ENCODE measurements at regions not wholly inside any gene's neighbourhood (a gene's known extent, or its start where the extent isn't known, plus 50 kb on each side); places are given as distances from the start of the nearest gene placed in this dataset.

GRCh38 chr13:72505376-72505775 is 222.1 kb downstream of the MZT1 start:
- no peak for DNase-seq (ENCODE audit: low read depth)
- H3K4me3 ChIP-seq (ENCODE audit: low read depth, low read length): no peak overlapping the region
- TF ChIP-seq CTCF (IDR thresholded peaks at IDR 0.05; ENCODE audit: control insufficient read depth, extremely low read depth, insufficient read depth): no peak

GRCh38 chr13:72504131-72504841 is 223.1 kb downstream of the MZT1 start:
- DNase-seq (ENCODE audit: low read depth): no peak
- no peak overlapping the region for H3K4me3 ChIP-seq (ENCODE audit: low read depth, low read length)
- no peak for TF ChIP-seq CTCF (IDR thresholded peaks at IDR 0.05; ENCODE audit: control insufficient read depth, extremely low read depth, insufficient read depth)

GRCh38 chr13:72500851-72501250 is 226.6 kb downstream of the MZT1 start:
- TF ChIP-seq CTCF (IDR thresholded peaks at IDR 0.05; ENCODE audit: control insufficient read depth, extremely low read depth, insufficient read depth): no peak
- DNase-seq (ENCODE audit: low read depth): no peak
- H3K4me3 ChIP-seq (ENCODE audit: low read depth, low read length): no peak overlapping the region

GRCh38 chr13:72495681-72496080 is 231.7 kb downstream of the MZT1 start:
- no peak for DNase-seq (ENCODE audit: low read depth)
- no peak for TF ChIP-seq CTCF (IDR thresholded peaks at IDR 0.05; ENCODE audit: control insufficient read depth, extremely low read depth, insufficient read depth)
- no peak overlapping the region for H3K4me3 ChIP-seq (ENCODE audit: low read depth, low read length)

GRCh38 chr13:72489751-72490150 is 237.7 kb downstream of the MZT1 start:
- H3K4me3 ChIP-seq (ENCODE audit: low read depth, low read length): no peak overlapping the region
- no peak for TF ChIP-seq CTCF (IDR thresholded peaks at IDR 0.05; ENCODE audit: control insufficient read depth, extremely low read depth, insufficient read depth)
- DNase-seq (ENCODE audit: low read depth): no peak

GRCh38 chr13:72473321-72473720 is 254.1 kb downstream of the MZT1 start:
- no peak for DNase-seq (ENCODE audit: low read depth)
- no peak overlapping the region for H3K4me3 ChIP-seq (ENCODE audit: low read depth, low read length)
- no peak for TF ChIP-seq CTCF (IDR thresholded peaks at IDR 0.05; ENCODE audit: control insufficient read depth, extremely low read depth, insufficient read depth)

GRCh38 chr13:72469906-72470305 is 257.5 kb downstream of the MZT1 start:
- no peak overlapping the region for H3K4me3 ChIP-seq (ENCODE audit: low read depth, low read length)
- no peak for DNase-seq (ENCODE audit: low read depth)
- TF ChIP-seq CTCF (IDR thresholded peaks at IDR 0.05; ENCODE audit: control insufficient read depth, extremely low read depth, insufficient read depth): no peak

All from LNCaP clone FGC (cell line).